ENCODE measurements at regions not wholly inside any gene's neighbourhood (a gene's known extent, or its start where the extent isn't known, plus 50 kb on each side); places are given as distances from the start of the nearest gene placed in this dataset.
A peak's percentile ranks its signal among the peaks of the same experiment; 100 is the strongest.

DNA sequence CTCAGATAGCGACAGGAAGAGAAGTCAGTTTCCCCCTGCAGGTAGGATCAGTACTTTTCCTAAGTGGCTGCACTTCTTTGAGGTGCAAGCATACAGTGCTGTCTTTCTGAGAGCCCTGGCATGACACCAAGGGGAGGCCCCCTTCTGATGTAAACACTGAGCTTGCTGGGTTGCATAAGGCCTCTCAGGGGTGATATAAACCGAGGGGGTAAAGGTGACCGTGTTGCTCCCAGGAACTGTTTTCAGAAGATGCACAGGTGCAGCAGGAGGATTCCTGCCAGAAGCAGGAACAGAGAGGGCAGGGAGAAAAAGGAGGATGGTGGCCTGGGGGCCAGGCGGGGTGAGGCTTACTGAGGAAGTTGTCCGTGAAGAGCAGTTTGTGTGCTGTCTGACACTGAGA lies 74.0 kb upstream of the ZNF30 start:
- Mint-ChIP-seq H3K4me3 (no peak overlapping the region), H3K9me3 (no peaks in the 10 kb centered on the region), H3K36me3 (ENCODE audit: low read depth) (peaks cover 13% of the 10 kb centered on the region), H3K27ac (ENCODE audit: unreplicated experiment) (peak overlapping the region; percentile 43), H3K27me3 (ENCODE audit: low read depth) (no peaks in the 10 kb centered on the region), H3K4me1 (no peaks in the 10 kb centered on the region)
- TF ChIP-seq, protein P1, sequence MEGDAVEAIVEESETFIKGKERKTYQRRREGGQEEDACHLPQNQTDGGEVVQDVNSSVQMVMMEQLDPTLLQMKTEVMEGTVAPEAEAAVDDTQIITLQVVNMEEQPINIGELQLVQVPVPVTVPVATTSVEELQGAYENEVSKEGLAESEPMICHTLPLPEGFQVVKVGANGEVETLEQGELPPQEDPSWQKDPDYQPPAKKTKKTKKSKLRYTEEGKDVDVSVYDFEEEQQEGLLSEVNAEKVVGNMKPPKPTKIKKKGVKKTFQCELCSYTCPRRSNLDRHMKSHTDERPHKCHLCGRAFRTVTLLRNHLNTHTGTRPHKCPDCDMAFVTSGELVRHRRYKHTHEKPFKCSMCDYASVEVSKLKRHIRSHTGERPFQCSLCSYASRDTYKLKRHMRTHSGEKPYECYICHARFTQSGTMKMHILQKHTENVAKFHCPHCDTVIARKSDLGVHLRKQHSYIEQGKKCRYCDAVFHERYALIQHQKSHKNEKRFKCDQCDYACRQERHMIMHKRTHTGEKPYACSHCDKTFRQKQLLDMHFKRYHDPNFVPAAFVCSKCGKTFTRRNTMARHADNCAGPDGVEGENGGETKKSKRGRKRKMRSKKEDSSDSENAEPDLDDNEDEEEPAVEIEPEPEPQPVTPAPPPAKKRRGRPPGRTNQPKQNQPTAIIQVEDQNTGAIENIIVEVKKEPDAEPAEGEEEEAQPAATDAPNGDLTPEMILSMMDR (conservative IDR thresholded peaks at IDR 0.05), result no peak
- DNase-seq (ENCODE audit: low read depth, low spot score), result no peak

DNA sequence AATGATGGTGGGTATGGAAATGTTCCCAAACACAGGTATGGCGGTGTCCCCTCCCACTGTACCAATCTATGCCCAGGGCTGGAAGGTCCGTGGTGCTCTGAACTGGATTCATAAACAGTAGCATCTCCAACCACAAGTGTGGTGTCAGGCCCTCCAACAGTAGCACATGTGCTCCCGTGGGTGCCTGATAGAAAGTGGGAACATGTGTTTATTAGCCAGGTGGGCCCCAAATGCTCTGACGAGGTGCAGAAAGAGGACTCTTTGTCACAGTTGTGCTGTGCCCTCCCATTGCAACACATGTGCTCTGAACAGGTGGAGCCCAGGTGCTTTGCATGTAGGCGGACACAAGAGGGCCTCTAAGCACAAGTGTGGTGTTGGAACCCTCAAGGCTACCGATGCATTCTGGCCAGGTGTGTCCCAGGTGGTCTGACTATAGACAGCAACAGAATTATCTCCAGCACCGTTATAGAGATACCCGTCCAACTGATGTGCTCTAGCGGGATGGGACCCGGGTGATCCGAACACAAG lies 75.4 kb upstream of the ZNF30 start:
- Mint-ChIP-seq H3K36me3 (ENCODE audit: low read depth) (peaks cover 10% of the 10 kb centered on the region), H3K4me3 (no peak overlapping the region), H3K27me3 (ENCODE audit: low read depth) (peaks cover 10% of the 10 kb centered on the region), H3K9me3 (no peaks in the 10 kb centered on the region), H3K27ac (ENCODE audit: unreplicated experiment) (no peak overlapping the region), H3K4me1 (no peaks in the 10 kb centered on the region)
- TF ChIP-seq, protein P1 (conservative IDR thresholded peaks at IDR 0.05), result no peak
- DNase-seq (ENCODE audit: low read depth, low spot score), result no peak

- peaks cover 10% of the 10 kb centered on the region for H3K36me3 Mint-ChIP-seq (ENCODE audit: low read depth)
- H3K4me3 Mint-ChIP-seq, result no peak overlapping the region
- peaks cover 37% of the 10 kb centered on the region for H3K27me3 Mint-ChIP-seq (ENCODE audit: low read depth)
- TF ChIP-seq, protein P1 (conservative IDR thresholded peaks at IDR 0.05), result no peak
- H3K4me1 Mint-ChIP-seq, result no peaks in the 10 kb centered on the region
- DNase-seq (ENCODE audit: low read depth, low spot score), result no peak
- no peaks in the 10 kb centered on the region for H3K9me3 Mint-ChIP-seq
- no peak overlapping the region for H3K27ac Mint-ChIP-seq (ENCODE audit: unreplicated experiment)
Measured at GRCh38 chr19:34847393-34847792, 74.4 kb upstream of the ZNF599 start.

- Mint-ChIP-seq H3K27ac (ENCODE audit: unreplicated experiment) (no peak overlapping the region), H3K9me3 (no peaks in the 10 kb centered on the region), H3K36me3 (ENCODE audit: low read depth) (peaks cover 6% of the 10 kb centered on the region), H3K4me3 (no peak overlapping the region), H3K27me3 (ENCODE audit: low read depth) (peaks cover 46% of the 10 kb centered on the region), H3K4me1 (no peaks in the 10 kb centered on the region)
- DNase-seq (ENCODE audit: low read depth, low spot score), result no peak
- TF ChIP-seq, protein P1 (conservative IDR thresholded peaks at IDR 0.05), result no peak
Measured at GRCh38 chr19:34844277-34844676, 71.3 kb upstream of the ZNF599 start.

DNA sequence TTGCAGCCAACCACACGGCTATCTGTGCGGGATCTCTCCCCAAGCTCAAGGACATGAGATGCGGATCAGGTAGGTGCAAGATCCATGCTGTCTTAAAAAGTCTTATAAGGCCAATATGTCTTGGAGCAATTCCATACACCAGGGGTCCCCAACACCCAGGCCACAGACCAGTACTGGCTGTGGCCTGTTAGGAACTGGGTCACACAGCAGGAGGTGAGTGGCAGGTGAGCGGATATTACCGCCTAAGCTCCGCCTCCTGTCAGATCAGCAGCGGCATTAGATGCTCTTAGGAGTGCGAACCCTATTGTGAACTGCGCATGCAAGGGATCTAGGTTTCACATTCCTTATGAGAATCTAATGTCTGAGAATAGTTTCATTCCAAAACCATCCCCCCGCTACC lies 68.8 kb upstream of the ZNF599 start:
- Mint-ChIP-seq H3K4me3 (no peak overlapping the region), H3K27me3 (ENCODE audit: low read depth) (peaks cover 64% of the 10 kb centered on the region), H3K4me1 (peaks cover 6% of the 10 kb centered on the region), H3K27ac (ENCODE audit: unreplicated experiment) (no peak overlapping the region), H3K9me3 (no peaks in the 10 kb centered on the region), H3K36me3 (ENCODE audit: low read depth) (no peaks in the 10 kb centered on the region)
- no peak for DNase-seq (ENCODE audit: low read depth, low spot score)
- TF ChIP-seq, protein P1 (conservative IDR thresholded peaks at IDR 0.05), result no peak

Measured in neural crest cell (in vitro differentiated cells).